Activated naive CD4-positive, alpha-beta T cell treated with anti-CD3 and anti-CD28 coated beads, Interleukin-2, amount 10 ng/mL, durations not matched to agents 7 days and 5 days (primary cell): ENCODE measurements at regions not wholly inside any gene's neighbourhood (a gene's known extent, or its start where the extent isn't known, plus 50 kb on each side); places are given as distances from the start of the nearest gene placed in this dataset.

Source experiments
- CTCF ChIA-PET: fragments of 350-600 bp; sonication (Branson Sonifier 250); formaldehyde crosslinking; loops from one replicate; lab custom pipeline; 2021; ENCODE audit warnings: antibody characterized with exemption; lab: Charles Lee
- DNase-seq: peaks from one replicate; pipeline ENCODE4 v3.0.0-alpha.2; 2020
- H3K27ac Mint-ChIP-seq: one replicate; pipeline ENCODE4 v1.8.0; 2021; ENCODE audit warnings: mild to moderate bottlenecking, moderate library complexity, mixed read lengths
- H3K27me3 Mint-ChIP-seq: one replicate; pipeline ENCODE4 v1.8.0; 2021; ENCODE audit warnings: mild to moderate bottlenecking, mixed read lengths
- H3K36me3 Mint-ChIP-seq: one replicate; pipeline ENCODE4 v1.8.0; 2021; ENCODE audit warnings: mixed read lengths
- H3K4me1 Mint-ChIP-seq: one replicate; pipeline ENCODE4 v1.8.0; 2021; ENCODE audit warnings: mixed read lengths
- H3K4me3 Mint-ChIP-seq: one replicate; pipeline ENCODE4 v1.8.0; 2021; ENCODE audit warnings: mild to moderate bottlenecking, moderate library complexity, mixed read lengths
- H3K9me3 Mint-ChIP-seq: one replicate; pipeline ENCODE4 v1.8.0; 2021; ENCODE audit warnings: mixed read lengths

DNA sequence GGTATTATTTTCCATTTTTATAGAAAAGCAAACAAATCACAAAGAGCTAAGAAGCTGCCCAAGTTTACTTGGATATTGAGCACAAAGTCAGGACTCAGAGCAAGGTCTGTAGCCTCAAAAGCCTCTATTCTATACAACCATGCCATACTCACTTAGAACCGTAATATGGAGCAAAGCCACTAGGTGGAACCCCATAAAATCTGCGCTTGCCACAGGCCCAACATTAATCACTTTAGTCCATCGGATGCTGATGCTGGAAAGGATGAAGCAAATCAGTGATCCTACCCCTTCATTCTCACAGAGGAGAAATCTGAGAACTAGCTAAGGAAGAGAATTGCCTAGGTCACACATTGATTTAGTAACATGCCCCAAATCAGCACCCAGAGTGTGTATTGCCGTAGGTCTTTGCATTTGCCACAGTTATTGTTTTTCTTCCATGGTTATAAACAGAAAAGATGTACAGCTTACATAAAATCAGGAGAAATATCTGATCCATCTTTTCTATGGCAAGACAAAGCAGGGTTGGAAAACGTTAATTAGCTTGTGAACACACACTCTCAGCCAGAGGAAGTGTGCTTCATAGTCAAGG lies 56.7 kb upstream of the RAB38 start:
- Mint-ChIP-seq H3K27me3 (no peaks in the 10 kb centered on the region), H3K4me1 (no peaks in the 10 kb centered on the region)
- DNase-seq: peak; percentile 21

GRCh38 chr11:88229303-88229702 lies 54.1 kb upstream of the RAB38 start:
- Mint-ChIP-seq H3K36me3 (peaks cover 3% of the 10 kb centered on the region), H3K9me3 (peaks cover 37% of the 10 kb centered on the region), H3K27ac (no peak overlapping the region), H3K4me3 (no peak overlapping the region), H3K4me1 (no peaks in the 10 kb centered on the region), H3K27me3 (no peaks in the 10 kb centered on the region)
- no peak for DNase-seq
- CTCF ChIA-PET: interaction anchor here (2.0 kb wide), 1 partner anchor 212 kb away, joined by 6 read pairs; no protein-coding TSS in a partner anchor

More for the DNA sequence above, 56.7 kb upstream of the RAB38 start:
- Mint-ChIP-seq H3K4me3 (no peak overlapping the region), H3K36me3 (peaks cover 3% of the 10 kb centered on the region), H3K9me3 (peaks cover 20% of the 10 kb centered on the region), H3K27ac (no peak overlapping the region)
- CTCF ChIA-PET: interaction anchor here (0.9 to 4.2 kb wide), 14 partner anchors 17 to 320 kb away, joined by 3 to 36 read pairs (median 4); no protein-coding TSS in a partner anchor
